Nephron progenitor cell (in vitro differentiated cells): ENCODE measurements at regions not wholly inside any gene's neighbourhood (a gene's known extent, or its start where the extent isn't known, plus 50 kb on each side); places are given as distances from the start of the nearest gene placed in this dataset.
"Not testable (repeated sequence)": the region's sequence is repeated elsewhere in the genome, so short reads cannot be mapped to it uniquely, and the experiment has no call there.

Source experiments
- DNase-seq: peaks from one replicate; pipeline ENCODE4 v3.0.0; 2021
- H3K27ac Mint-ChIP-seq: 2 replicates; pipeline ENCODE4 v1.8.0; 2021; ENCODE audit warnings: mild to moderate bottlenecking, moderate library complexity, mixed read lengths
- H3K27me3 Mint-ChIP-seq: 2 replicates; pipeline ENCODE4 v1.8.0; 2021; ENCODE audit warnings: mild to moderate bottlenecking, low read depth, mixed read lengths; ENCODE audit not compliant: poor library complexity
- H3K36me3 Mint-ChIP-seq: 2 replicates; pipeline ENCODE4 v1.8.0; 2021; ENCODE audit warnings: low read depth, mixed read lengths
- H3K4me1 Mint-ChIP-seq: 2 replicates; pipeline ENCODE4 v1.8.0; 2021; ENCODE audit warnings: mixed read lengths
- H3K4me3 Mint-ChIP-seq: 2 replicates; pipeline ENCODE4 v1.8.0; 2021; ENCODE audit warnings: mild to moderate bottlenecking, moderate library complexity, mixed read lengths
- H3K9me3 Mint-ChIP-seq: 2 replicates; pipeline ENCODE4 v1.8.0; 2021; ENCODE audit warnings: mild to moderate bottlenecking, moderate library complexity, mixed read lengths
- TF ChIP-seq, protein P1 (sequence below): fragments of 200-600 bp; sonication (generic); IDR thresholded peaks from 2 replicates; pipeline ENCODE4 v1.5.0; 2021; ENCODE audit warnings: antibody characterized with exemption

DNA sequence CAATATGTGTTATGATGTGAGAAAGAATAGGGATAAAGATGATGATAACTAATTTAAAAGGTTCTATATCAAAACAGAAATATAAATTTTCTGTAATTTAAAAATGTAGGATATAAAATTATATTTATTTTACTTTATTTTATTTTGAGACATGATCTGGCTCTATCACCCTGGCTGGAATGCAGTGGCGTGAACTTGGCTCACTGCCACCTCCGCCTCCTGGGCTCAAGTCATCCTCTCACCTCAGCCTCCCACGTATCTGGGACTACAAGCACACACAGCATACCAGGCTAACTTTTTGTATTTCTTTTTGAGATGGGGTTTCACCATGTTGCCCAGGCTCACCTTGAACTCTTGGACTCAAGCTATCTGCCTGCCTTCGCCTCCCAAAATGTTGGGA lies 214.9 kb upstream of the SLITRK1 start:
- H3K27ac Mint-ChIP-seq: no peak overlapping the region
- H3K4me1 Mint-ChIP-seq: no peaks in the 10 kb centered on the region
- DNase-seq: no peak
- no peaks in the 10 kb centered on the region for H3K27me3 Mint-ChIP-seq
- no peaks in the 10 kb centered on the region for H3K9me3 Mint-ChIP-seq
- H3K4me3 Mint-ChIP-seq: no peak overlapping the region
- H3K36me3 Mint-ChIP-seq: no peaks in the 10 kb centered on the region
- TF ChIP-seq, protein P1, sequence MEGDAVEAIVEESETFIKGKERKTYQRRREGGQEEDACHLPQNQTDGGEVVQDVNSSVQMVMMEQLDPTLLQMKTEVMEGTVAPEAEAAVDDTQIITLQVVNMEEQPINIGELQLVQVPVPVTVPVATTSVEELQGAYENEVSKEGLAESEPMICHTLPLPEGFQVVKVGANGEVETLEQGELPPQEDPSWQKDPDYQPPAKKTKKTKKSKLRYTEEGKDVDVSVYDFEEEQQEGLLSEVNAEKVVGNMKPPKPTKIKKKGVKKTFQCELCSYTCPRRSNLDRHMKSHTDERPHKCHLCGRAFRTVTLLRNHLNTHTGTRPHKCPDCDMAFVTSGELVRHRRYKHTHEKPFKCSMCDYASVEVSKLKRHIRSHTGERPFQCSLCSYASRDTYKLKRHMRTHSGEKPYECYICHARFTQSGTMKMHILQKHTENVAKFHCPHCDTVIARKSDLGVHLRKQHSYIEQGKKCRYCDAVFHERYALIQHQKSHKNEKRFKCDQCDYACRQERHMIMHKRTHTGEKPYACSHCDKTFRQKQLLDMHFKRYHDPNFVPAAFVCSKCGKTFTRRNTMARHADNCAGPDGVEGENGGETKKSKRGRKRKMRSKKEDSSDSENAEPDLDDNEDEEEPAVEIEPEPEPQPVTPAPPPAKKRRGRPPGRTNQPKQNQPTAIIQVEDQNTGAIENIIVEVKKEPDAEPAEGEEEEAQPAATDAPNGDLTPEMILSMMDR: no peak

DNA sequence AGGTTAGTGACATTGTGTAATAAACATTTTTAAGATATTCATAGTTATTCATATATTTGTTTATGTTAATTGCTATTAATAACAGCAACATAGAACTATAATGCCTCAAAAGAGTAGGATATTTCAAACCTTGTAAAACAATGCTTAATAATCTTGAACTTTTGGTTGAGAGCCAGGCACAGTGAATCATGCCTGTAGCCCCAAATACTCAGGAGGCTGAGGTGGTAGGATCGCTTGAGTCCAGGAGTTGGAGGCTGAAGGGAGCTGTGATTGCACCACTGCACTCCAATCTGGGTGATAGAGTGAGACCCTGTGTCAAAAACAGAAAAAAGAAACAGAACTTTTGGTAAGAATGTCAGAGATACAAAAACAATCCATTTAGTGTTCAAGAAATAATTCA lies 213.9 kb upstream of the SLITRK1 start:
- Mint-ChIP-seq H3K36me3 (no peaks in the 10 kb centered on the region), H3K27ac (no peak overlapping the region), H3K4me3 (no peak overlapping the region), H3K4me1 (no peaks in the 10 kb centered on the region), H3K9me3 (no peaks in the 10 kb centered on the region), H3K27me3 (no peaks in the 10 kb centered on the region)
- no peak for DNase-seq
- TF ChIP-seq, protein P1: no peak

DNA sequence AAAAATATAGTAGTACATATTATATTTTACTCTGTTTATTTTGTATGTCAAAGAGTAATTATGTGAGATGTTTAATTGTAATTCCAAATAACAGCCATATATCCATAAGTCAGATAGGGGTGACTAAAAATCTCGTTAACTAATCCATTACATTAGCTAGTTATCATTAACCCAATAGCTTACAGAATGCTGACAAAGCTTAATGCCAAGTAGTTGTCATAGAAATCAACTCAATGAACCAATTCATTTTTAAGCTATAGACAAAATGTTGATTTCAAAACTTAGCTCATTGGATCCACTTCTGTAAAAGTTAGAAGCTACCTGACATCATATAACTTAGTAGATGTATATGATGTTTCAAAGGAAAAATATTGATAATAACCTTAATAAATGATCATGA lies 206.7 kb upstream of the SLITRK1 start:
- TF ChIP-seq, protein P1: no peak
- H3K27ac Mint-ChIP-seq: no peak overlapping the region
- H3K36me3 Mint-ChIP-seq: no peaks in the 10 kb centered on the region
- no peaks in the 10 kb centered on the region for H3K27me3 Mint-ChIP-seq
- no peak overlapping the region for H3K4me3 Mint-ChIP-seq
- DNase-seq: no peak
- H3K9me3 Mint-ChIP-seq: peaks cover 8% of the 10 kb centered on the region
- H3K4me1 Mint-ChIP-seq: no peaks in the 10 kb centered on the region

DNA sequence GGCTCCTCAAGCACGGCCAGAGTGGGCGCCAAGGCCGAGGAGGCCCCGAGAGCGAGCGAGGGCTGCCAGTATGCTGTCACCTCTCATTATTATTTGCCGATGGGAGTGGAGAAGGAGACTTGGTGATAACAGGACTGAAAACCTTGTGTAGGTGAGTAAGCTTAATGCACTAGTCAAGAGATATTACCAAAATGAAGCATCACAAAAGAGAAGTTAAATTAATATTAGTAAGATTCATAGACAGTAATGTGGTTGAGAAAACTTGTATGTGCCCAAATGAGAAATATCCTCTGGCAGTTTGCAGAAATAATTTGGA lies 204.5 kb upstream of the SLITRK1 start:
- Mint-ChIP-seq H3K4me1 (no peaks in the 10 kb centered on the region), H3K4me3 (no peak overlapping the region), H3K27me3 (no peaks in the 10 kb centered on the region), H3K27ac (no peak overlapping the region), H3K9me3 (peaks cover 8% of the 10 kb centered on the region), H3K36me3 (no peaks in the 10 kb centered on the region)
- TF ChIP-seq, protein P1: no peak
- DNase-seq: no peak

DNA sequence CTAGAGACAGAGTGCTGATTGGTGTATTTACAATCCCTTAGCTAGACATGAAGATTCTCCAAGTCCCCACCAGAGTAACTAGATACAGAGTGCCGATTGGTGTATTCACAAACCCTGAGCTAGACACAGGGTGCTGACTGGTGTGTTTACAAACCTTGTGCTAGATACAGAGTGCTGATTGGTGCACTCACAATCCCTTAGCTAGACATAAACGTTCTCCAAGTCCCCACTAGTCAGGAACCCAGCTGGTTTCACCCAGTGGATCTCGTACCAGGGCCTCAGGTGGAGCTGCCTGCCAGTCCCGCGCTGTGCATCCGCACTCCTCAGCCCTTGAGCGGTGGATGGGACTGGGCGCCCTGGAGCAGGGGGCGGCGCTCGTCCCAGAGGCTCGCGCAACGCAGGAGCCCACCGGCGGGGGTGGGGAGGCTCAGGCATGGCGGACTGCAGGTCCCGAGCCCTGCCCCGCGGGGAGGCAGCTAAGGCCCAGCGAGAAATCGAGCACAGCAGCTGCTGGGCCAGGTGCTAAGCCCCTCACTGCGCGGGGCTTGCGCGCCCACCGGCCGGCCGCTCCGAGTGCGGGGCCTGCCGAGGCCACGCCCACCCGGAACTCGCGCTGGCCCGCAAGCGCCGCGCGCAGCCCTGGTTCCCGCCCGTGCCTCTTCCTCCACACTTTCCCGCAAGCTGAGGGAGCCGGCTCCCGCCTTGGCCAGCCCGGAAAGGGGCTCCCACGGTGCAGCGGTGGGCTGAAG lies 204.0 kb upstream of the SLITRK1 start:
- not testable (repeated sequence) for H3K4me3 Mint-ChIP-seq, H3K36me3 Mint-ChIP-seq, H3K27ac Mint-ChIP-seq, H3K4me1 Mint-ChIP-seq, H3K27me3 Mint-ChIP-seq, DNase-seq, H3K9me3 Mint-ChIP-seq

DNA sequence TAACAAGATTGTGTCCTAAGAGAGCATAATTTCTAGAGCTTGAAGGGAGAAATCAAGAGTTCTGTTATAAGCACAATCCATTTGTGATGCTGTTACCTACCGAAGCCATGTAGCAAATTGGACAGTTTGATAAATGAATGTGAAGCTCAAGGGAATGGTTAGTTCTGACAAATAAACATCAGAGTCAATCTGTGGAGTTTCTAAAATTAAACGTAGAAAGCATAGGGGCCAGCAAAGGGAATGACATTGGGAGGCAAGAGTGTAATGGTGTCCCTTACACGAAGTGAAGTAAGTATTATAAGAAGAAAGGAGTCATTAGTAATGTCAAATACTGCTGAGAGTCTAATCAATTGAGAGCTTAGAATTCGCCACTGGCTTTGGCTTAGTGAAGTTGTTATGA lies 200.2 kb upstream of the SLITRK1 start:
- TF ChIP-seq, protein P1: no peak
- Mint-ChIP-seq H3K4me3 (no peak overlapping the region), H3K27me3 (no peaks in the 10 kb centered on the region), H3K9me3 (peaks cover 8% of the 10 kb centered on the region), H3K4me1 (no peaks in the 10 kb centered on the region), H3K27ac (no peak overlapping the region), H3K36me3 (no peaks in the 10 kb centered on the region)
- no peak for DNase-seq
